GM12873 (cell line): ENCODE measurements at regions not wholly inside any gene's neighbourhood (a gene's known extent, or its start where the extent isn't known, plus 50 kb on each side); places are given as distances from the start of the nearest gene placed in this dataset.

Experiments used
- CTCF ChIP-seq: IDR thresholded peaks from 2 replicates; pipeline ENCODE4 v1.5.1; 2012; ENCODE audit warnings: low read depth, mild to moderate bottlenecking, moderate library complexity, low read length, control low read depth; ENCODE audit not compliant: insufficient read depth; ENCODE audit errors: missing control alignments

DNA sequence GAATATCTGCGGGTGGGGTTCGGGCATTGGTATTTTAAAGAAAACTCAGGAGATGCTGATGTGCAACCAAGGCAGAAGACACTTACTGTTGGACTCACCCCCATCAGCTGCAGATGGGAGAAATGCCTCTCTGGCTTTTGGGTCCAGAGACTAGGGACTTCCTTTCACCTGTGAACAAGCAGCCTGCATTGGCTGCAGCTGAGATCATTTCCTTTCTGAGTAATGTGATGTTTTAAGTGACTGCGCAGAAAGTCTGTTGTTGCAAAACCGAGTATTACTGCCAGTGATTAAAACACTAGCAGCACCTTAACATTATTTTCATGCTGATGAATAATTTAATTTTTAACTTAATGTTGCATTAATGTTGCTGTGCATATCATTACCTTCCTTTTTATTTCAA is 143.0 kb downstream of the TSN start:
- no peak for TF ChIP-seq CTCF

GRCh38 chr2:121900391-121900790 is 144.9 kb downstream of the TSN start:
- TF ChIP-seq CTCF: no peak

GRCh38 chr2:121902171-121902591 is 146.7 kb downstream of the TSN start:
- TF ChIP-seq CTCF: no peak

DNA sequence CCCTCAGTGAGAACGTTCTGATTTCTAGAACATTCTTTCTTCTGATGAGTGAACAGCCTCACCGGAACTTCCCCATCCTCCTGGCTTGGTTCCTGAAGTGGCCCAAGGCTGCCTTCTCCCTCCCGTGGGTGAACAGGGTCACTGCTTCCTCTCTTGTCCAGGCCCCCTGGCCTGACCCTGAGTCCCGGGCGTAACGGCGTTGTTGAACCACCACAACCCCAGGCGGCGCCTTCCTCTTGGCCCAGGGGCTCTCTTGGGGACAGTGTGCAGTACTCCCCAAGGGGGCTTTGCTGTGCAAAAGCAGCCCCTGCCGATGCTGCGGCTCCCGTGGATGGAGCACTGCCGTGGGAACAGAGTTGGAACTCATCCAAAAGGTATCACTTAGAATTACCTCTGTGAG is 147.2 kb downstream of the TSN start:
- TF ChIP-seq CTCF: no peak

DNA sequence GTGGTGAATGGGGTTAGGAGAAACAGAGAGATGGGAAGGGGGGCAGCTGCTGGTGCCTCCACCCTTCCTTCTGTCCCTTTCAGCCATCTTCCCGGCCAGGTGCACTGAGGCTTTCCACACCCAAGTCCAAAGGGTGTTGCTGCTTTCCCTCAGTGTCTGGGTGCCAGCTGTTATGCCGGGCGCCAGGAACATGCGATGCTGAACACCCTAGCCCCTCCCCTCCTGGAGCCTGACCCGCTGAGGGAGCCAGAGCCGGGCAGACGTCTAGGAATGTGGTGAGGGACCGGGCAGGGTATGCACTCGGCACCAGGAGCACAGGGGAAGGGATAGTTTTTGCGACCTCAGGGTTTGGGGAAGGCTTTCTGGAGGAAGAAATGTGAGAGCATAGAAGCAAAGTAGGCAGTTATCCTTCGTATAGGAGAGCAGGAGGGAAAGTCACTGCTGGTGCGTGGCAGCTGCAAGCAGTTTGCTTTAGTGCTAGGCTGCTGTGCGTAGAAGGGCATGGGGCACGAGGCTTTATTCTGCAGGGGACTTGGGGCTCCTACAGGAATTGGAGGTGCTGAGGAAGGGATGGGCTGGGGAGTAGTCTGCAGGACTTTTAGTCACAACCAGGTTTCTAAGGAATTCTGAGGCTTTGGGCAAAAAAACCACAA is 147.7 kb downstream of the TSN start:
- TF ChIP-seq CTCF: no peak

DNA sequence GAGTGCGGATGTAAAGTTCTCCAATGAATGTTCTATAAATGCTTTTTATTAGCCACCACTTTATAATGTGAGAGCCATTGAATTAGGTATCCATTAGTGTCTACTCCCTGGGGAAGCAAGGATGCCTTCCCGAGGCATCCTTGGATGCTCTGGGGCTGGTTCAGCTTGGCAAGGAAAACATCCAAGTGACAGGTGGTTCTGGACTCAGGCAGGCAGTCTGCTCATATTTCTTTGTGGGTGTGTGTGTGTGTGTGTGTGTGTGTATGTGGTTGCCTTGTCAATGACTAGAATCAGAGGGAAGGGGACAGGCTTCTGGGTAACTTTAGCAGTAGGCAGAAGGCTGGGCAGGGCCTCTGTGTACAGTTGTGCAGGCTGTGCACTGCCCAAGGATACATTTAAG is 149.2 kb downstream of the TSN start:
- no peak for TF ChIP-seq CTCF

DNA sequence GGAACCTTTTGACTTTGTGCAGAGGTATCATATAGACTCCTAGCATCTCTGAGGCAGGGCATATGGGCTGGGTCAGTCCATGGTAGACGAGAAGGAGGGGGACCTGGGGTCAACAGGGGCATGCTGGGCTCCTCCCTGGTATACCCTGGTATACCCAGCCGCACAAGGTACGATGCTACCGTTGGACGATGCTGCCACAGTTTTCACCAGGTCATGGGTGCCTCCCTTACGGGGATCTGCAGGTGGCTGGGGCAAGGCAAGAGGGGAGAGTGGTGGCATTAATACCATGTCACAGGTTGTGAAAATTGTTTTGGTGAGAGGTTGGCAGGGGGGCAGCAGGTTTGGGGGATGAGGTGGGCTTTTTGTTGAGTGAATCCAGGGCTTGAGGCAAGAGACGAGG is 149.8 kb downstream of the TSN start:
- no peak for TF ChIP-seq CTCF
